Mammary epithelial cell (primary cell): ENCODE measurements at regions not wholly inside any gene's neighbourhood (a gene's known extent, or its start where the extent isn't known, plus 50 kb on each side); places are given as distances from the start of the nearest gene placed in this dataset.

Source experiments
- CTCF ChIP-seq, 2 donors: IDR thresholded peaks in 1 of 2; conservative IDR thresholded peaks in 1 of 2; 2 replicates each; pipeline ENCODE4 v1.5.1; 2011 to 2012; ENCODE audit warnings: inconsistent platforms in 2 of 2, low read length in 2 of 2, mild to moderate bottlenecking in 2 of 2, control low read depth in 1 of 2, low read depth in 1 of 2; ENCODE audit not compliant: insufficient read depth in 1 of 2; ENCODE audit errors: extremely low read depth in 1 of 2
- EZH2 ChIP-seq: IDR thresholded peaks from 2 replicates; pipeline ENCODE4 v1.6.1; 2012; ENCODE audit warnings: low read length, inconsistent platforms, borderline replicate concordance

- TF ChIP-seq CTCF (conservative IDR thresholded peaks at IDR 0.05 in 1 of 2, IDR thresholded peaks at IDR 0.05 in 1 of 2; ENCODE audit: extremely low read depth in 1 of 2, insufficient read depth in 1 of 2, low read depth in 1 of 2, low read length in 2 of 2) (no peak), EZH2 (no peak)
Measured at GRCh38 chr7:124387056-124387455, 354.2 kb upstream of the TMEM229A start.
